NCI-H146 (cell line): ENCODE measurements at regions not wholly inside any gene's neighbourhood (a gene's known extent, or its start where the extent isn't known, plus 50 kb on each side); places are given as distances from the start of the nearest gene placed in this dataset.

Experiments
- DNase-seq: peaks from one replicate; lab custom pipeline; 2025; lab: John Stamatoyannopoulos, UW

DNA sequence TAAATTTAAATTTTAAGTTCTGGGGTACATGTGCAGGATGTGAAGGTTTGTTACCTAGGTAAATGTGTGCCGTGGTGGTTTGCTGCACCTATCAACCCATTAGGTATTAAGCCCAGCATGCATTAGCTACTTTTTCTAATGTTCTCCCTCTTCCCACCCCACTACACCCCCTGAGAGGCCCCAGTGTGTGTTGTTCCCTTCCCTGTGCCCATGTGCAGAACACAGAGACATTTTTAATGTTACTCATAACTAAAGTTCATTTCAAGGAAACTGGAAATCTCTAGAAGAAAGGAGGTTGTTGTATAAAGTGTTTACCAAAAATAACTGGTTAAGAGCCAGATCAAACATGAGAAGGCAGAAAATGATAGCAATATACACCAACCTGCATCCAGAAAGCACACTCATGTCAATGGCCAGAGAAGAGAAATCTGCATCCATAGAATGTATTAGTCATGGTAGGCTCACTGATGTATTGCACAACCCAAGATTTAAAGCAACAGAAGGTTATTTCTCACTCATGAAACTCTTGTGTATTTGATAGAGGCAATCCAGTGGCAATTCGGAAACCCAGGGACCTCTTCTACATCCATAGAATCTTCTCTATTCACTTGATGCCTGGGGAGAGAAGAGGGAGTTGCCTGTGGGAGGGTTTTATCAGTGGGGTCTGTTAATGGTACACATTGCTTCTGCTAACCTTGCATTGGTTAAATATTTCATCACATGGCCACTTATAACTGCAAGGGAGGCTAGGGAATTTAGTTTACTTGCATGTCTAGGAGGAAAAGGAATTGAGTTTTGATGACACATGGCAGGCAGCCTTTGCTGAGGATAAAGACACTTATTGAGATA, 321.9 kb upstream of the RASGRP1 start:
- no peak for DNase-seq

GRCh38 chr15:38888701-38889221, 324.1 kb upstream of the RASGRP1 start:
- no peak for DNase-seq

DNA sequence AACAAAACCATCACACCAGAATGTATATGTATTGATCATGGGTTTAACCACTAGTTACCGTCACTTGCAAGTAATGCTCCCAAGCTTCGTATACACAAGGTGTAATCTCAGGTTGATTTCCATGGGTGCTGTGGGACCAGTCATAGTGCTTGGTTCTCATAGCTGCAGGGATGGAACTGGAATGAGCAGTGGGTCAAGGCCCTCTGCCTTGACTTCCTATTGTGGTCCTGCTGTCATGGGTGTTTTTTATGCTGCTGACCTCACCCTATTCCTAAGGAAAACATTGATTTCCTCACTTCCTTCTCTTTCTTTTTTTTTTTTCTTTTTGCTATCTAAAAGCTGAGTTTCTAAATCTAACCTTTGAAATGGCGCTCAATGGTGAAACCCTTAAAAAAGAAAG, 325.6 kb upstream of the RASGRP1 start:
- no peak for DNase-seq

- DNase-seq, result no peak
These were observed 329.3 kb upstream of the RASGRP1 start for GRCh38 chr15:38893925-38894242.

DNA sequence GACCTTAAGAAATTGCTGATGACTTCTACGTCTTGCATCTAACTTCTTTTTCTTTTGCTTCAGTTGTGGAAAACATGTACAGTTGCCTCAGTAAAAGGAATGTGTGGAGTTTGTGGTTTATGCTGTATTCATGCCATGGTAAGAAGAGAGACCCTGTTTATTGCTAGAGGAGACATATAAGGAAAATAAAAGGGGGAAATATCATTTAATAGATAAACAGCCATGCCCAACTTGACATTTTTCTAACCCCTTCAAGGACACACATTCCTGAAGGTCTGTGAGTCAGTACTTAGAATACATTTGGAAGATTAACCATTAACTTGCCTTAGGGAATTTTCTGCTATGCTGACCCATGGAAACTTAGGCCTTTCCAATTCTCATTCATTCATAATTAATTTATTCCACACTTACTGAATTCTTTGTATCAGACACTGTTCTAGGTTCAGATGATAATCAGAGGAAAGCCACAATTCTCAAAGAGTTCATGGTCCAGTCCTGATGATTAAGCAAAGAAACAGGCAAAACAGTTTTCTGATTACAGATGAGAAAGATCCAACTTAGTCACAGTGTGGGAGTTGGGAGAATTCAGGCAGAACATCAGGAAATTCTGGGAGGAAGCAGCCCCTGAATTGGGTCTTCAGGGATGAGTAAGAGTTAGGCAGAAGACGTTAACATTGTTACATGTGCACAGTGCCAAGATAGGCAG, 329.8 kb upstream of the RASGRP1 start:
- DNase-seq, result no peak

DNA sequence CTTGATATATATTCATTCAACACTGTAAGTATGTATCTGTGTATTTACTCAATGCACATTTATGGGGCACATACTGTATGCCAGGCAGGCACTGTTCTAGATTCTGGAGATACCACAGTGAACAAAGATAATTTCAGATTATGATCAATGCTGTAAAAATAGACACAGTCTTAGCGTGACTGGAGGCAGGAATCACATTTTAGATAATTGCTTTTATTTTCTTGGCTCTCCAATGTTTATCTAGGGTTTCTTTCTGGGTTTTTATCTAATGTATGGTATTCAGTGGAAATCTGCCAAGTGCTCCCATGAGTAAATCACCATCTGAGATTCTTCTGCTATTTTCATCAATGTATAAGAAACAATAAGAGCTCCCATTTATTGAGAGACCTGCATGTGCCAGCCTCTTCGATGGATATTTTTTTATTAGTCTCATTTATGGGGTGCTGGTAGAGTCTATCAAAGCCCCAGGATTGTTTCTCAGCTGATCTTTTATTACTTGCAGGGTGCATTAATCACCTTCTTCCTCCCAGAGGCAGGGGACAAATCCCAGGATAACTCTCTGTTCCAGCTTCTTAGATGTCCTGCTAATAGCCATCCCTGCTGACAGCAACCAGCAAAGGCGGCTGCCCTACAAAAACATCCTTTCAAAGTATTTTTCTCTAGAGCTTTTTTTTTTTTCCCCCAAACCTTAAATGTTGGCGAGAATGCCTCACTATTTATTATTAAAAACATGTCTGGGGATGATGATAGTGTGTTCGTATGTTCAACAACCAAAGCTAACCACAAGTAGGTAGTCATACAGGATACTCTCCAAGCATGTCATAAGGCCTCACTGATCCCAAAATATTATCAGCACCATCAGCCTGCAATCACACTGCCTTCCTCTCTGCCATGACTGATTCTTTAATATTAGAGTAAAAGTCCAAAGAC, 331.0 kb upstream of the RASGRP1 start:
- no peak for DNase-seq

GRCh38 chr15:38896647-38897046, 332.0 kb upstream of the RASGRP1 start:
- no peak for DNase-seq

DNA sequence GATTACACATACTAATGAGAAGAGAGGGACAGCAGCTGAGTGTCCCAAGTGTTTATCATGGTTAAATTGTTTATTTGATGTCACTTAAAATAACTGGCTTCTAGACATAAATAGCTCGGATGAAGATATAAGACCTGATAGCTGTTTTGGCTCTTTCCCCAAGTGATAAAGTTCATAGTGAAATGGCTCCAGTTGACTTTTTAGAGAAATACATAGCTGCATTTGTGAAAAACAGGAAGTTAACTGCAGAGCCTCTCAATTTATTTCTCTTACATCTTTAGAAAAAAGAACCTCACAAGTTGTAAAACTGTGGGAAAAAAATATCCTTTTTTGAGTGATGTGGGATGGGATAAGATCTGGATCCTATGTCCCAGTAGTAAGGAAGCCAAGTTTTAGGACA, 332.9 kb upstream of the RASGRP1 start:
- no peak for DNase-seq

GRCh38 chr15:38898236-38898635, 333.6 kb upstream of the RASGRP1 start:
- no peak for DNase-seq

- DNase-seq, result no peak
These were observed 334.7 kb upstream of the RASGRP1 start for GRCh38 chr15:38899300-38899699.

DNA sequence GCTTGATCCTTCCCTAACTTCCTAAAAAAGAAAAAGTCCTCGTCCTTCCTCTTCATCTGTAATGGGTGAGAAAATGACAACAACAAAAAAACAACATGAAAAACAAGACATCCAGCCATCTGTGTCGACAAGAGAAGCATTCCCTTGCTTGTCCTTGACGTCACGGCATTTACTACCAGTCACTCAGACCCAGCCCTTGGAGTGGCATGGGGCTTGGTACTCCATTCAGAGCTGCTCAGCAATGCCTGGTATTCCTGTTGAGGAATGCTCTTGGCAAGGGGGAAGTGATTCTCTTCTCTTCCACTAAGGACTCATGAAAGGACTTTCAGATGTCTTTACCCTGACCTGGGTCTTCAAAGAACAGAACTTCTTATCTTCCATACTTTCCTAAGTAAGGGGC, 339.7 kb upstream of the RASGRP1 start:
- DNase-seq, result no peak

- DNase-seq, result no peak
These were observed 341.0 kb upstream of the RASGRP1 start for GRCh38 chr15:38905632-38906031.

DNA sequence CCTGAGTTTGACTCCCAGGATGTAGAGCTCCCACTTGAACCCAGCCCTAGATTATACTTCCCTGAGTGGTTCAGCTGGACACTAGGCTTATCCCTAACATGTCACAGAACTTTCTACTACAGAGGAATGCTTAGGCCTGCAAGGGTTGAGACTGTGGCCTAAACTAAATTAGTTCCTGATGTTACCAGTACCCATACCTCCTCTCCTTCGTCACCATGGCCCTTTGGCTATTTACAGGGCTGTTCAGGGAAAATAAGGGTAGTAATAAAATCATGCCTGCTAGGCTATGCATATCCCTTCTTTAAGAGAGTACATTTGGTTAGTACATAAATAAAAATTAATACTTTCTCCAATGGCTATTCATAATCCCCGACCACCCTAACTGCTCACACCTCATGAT, 356.4 kb upstream of the RASGRP1 start:
- no peak for DNase-seq

GRCh38 chr15:38921471-38921870, 356.9 kb upstream of the RASGRP1 start:
- DNase-seq, result no peak

DNA sequence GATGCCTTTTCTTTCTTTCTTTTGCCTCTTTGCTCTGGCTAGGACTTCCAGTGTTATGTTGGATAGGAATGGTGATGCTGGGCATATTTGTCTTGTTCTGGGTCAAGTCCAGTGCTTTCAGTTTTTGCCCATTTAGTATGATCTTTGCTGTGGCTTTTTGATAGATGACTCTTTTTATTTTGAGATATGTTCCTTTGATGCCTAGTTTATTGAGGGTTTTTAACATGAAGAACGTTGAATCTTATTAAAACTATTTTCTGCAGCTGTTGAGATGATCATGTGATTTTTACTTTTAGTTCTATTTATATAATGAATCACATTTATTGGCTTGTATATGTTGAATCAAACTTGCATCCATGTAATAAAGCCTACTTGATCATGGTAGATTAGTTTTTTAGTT, 363.8 kb upstream of the RASGRP1 start:
- no peak for DNase-seq

GRCh38 chr15:38930851-38931572, 366.4 kb upstream of the RASGRP1 start:
- no peak for DNase-seq

GRCh38 chr15:38941399-38941953, 376.9 kb upstream of the RASGRP1 start:
- DNase-seq, result no peak

- DNase-seq, result no peak
These were observed 379.9 kb upstream of the RASGRP1 start for GRCh38 chr15:38944536-38944935.

GRCh38 chr15:38945551-38946298, 381.1 kb upstream of the RASGRP1 start:
- DNase-seq, result no peak

GRCh38 chr15:38954090-38954489, 389.5 kb upstream of the RASGRP1 start:
- no peak for DNase-seq

GRCh38 chr15:38961456-38961855, 396.8 kb upstream of the RASGRP1 start:
- no peak for DNase-seq
